Loucy (cell line): ENCODE measurements at regions not wholly inside any gene's neighbourhood (a gene's known extent, or its start where the extent isn't known, plus 50 kb on each side); places are given as distances from the start of the nearest gene placed in this dataset.

Experiments used
- H2AFZ ChIP-seq: fragments of 200-600 bp; sonication (generic); 2 replicates; pipeline ENCODE4 v1.6.0; 2016; ENCODE audit warnings: antibody characterized with exemption, mild to moderate bottlenecking, low read length, moderate library complexity
- H3F3A ChIP-seq: fragments of 200-600 bp; 2 replicates; pipeline ENCODE4 v1.6.0; 2016; ENCODE audit warnings: antibody characterized with exemption, low read depth, mild to moderate bottlenecking
- H3K27me3 ChIP-seq: fragments of 200-600 bp; sonication (generic); 2 replicates; pipeline ENCODE4 v1.6.1; 2014; ENCODE audit warnings: low read length, mild to moderate bottlenecking; ENCODE audit not compliant: insufficient read depth, poor library complexity, severe bottlenecking
- H3K36me3 ChIP-seq: fragments of 200-600 bp; sonication (generic); 2 replicates; pipeline ENCODE4 v1.6.1; 2016; ENCODE audit warnings: low read length; ENCODE audit not compliant: insufficient read depth
- H3K4me1 ChIP-seq: fragments of 200-600 bp; sonication (generic); 2 replicates; pipeline ENCODE4 v1.5.1; 2014; ENCODE audit warnings: low read length, mild to moderate bottlenecking; ENCODE audit not compliant: insufficient read depth, poor library complexity, severe bottlenecking
- H3K4me2 ChIP-seq: fragments of 200-600 bp; sonication (generic); 2 replicates; pipeline ENCODE4 v1.6.0; 2014; ENCODE audit warnings: antibody characterized with exemption, low read length, low read depth, mild to moderate bottlenecking; ENCODE audit not compliant: poor library complexity, severe bottlenecking
- H3K4me3 ChIP-seq: fragments of 200-600 bp; sonication (generic); 2 replicates; pipeline ENCODE4 v1.5.1; 2014; ENCODE audit warnings: low read length, mild to moderate bottlenecking, mixed read lengths; ENCODE audit not compliant: poor library complexity, severe bottlenecking
- H3K79me2 ChIP-seq: fragments of 200-600 bp; sonication (generic); 2 replicates; pipeline ENCODE4 v1.6.1; 2014; ENCODE audit warnings: low read length; ENCODE audit not compliant: insufficient read depth
- H3K9ac ChIP-seq: fragments of 200-600 bp; sonication (generic); 2 replicates; pipeline ENCODE4 v1.6.0; 2014; ENCODE audit warnings: mild to moderate bottlenecking, low read depth, low read length, moderate library complexity; ENCODE audit not compliant: poor library complexity, severe bottlenecking
- H3K9me2 ChIP-seq: fragments of 200-600 bp; sonication (generic); replicated peaks from 2 replicates; pipeline ENCODE4 v1.6.1; 2016; ENCODE audit warnings: low read depth, low read length, mixed read lengths
- H3K9me3 ChIP-seq: fragments of 200-600 bp; sonication (generic); 2 replicates; pipeline ENCODE4 v1.6.1; 2014; ENCODE audit warnings: mild to moderate bottlenecking, antibody characterized with exemption, low read length, low read depth; ENCODE audit not compliant: insufficient read depth
- H4K20me1 ChIP-seq: fragments of 200-600 bp; sonication (generic); 2 replicates; pipeline ENCODE4 v1.6.0; 2014; ENCODE audit warnings: antibody characterized with exemption, low read length, mild to moderate bottlenecking; ENCODE audit not compliant: insufficient read depth, poor library complexity, severe bottlenecking
- EZH2phosphoT487 ChIP-seq: fragments of 200-600 bp; IDR thresholded peaks from 2 replicates; pipeline ENCODE4 v1.6.1; 2018; ENCODE audit warnings: antibody characterized with exemption, mild to moderate bottlenecking, moderate library complexity, borderline replicate concordance
- TF ChIP-seq, protein P1 (sequence below): fragments of 200-600 bp; sonication (generic); conservative IDR thresholded peaks from 2 replicates; pipeline ENCODE4 v1.5.1; 2014; ENCODE audit warnings: mild to moderate bottlenecking, antibody characterized with exemption, low read length

DNA sequence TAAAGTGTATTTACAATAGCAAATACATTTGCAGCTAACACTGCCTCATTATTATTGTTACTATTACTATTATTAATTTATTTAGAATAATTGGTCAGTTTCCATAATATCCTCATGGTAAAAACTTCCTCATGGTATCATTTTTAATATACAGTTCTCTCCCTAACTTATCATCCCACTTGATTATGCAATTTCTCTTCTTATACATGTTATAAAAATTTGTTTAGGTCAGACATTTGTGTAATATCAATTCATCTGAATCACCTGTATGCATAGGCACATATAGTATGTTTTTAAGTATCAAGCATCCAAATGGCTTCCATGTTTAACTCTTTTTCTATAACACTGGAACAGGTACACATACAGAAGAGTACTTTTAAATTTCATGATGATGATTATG is 210.8 kb upstream of the STARD13 start:
- no peaks in the 10 kb centered on the region for H3K79me2 ChIP-seq
- no peaks in the 10 kb centered on the region for H3K9me2 ChIP-seq
- H3K4me2 ChIP-seq: no peak overlapping the region
- TF ChIP-seq, protein P1, sequence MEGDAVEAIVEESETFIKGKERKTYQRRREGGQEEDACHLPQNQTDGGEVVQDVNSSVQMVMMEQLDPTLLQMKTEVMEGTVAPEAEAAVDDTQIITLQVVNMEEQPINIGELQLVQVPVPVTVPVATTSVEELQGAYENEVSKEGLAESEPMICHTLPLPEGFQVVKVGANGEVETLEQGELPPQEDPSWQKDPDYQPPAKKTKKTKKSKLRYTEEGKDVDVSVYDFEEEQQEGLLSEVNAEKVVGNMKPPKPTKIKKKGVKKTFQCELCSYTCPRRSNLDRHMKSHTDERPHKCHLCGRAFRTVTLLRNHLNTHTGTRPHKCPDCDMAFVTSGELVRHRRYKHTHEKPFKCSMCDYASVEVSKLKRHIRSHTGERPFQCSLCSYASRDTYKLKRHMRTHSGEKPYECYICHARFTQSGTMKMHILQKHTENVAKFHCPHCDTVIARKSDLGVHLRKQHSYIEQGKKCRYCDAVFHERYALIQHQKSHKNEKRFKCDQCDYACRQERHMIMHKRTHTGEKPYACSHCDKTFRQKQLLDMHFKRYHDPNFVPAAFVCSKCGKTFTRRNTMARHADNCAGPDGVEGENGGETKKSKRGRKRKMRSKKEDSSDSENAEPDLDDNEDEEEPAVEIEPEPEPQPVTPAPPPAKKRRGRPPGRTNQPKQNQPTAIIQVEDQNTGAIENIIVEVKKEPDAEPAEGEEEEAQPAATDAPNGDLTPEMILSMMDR: no peak
- no peak for TF ChIP-seq EZH2phosphoT487
- H3K27me3 ChIP-seq: no peaks in the 10 kb centered on the region
- no peak overlapping the region for H2AFZ ChIP-seq
- H3K9me3 ChIP-seq: no peaks in the 10 kb centered on the region
- H3K4me3 ChIP-seq: no peak overlapping the region
- no peak overlapping the region for H3K9ac ChIP-seq
- H3K4me1 ChIP-seq: no peaks in the 10 kb centered on the region
- no peaks in the 10 kb centered on the region for H3F3A ChIP-seq
- no peaks in the 10 kb centered on the region for H4K20me1 ChIP-seq
- no peaks in the 10 kb centered on the region for H3K36me3 ChIP-seq

DNA sequence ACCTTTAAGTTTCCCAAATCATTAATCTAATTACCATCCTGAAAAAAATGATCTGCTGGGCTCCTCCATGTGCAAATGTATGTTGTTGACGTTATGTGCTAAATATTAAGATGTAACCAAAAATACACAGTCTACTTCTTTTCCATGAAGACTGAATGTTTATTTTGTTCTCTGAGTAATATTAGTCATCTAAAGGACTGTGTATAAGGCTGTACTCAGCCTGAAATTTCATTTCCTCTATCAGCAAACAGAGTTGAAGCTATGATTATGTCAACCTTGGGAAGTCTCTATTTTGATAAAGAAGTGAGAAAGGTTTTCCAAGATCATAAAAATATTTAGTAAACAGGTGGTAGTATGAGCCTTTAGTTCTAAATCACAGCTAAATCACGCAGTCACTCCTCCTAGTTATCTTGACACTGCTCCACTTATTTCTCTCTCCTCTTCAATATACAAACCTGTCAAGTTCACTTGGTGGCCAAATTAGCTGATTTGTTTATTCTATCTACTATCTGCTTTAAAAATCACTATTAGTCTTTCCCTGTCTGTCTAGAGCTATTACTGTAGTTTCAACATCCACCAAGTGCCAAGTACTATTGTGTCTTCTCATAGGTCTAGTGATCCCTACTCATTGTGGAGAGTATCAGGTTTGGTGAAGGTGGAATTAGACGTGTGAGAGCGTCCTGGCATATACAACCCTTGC is 211.7 kb upstream of the STARD13 start:
- Histone ChIP-seq H3K79me2 (no peaks in the 10 kb centered on the region), H3F3A (no peaks in the 10 kb centered on the region), H3K27me3 (no peaks in the 10 kb centered on the region), H4K20me1 (no peaks in the 10 kb centered on the region), H3K4me2 (no peak overlapping the region), H3K9ac (no peak overlapping the region), H2AFZ (no peak overlapping the region), H3K4me3 (no peak overlapping the region), H3K9me2 (no peaks in the 10 kb centered on the region), H3K9me3 (no peaks in the 10 kb centered on the region), H3K36me3 (no peaks in the 10 kb centered on the region), H3K4me1 (no peaks in the 10 kb centered on the region)
- TF ChIP-seq, protein P1: no peak
- no peak for TF ChIP-seq EZH2phosphoT487

DNA sequence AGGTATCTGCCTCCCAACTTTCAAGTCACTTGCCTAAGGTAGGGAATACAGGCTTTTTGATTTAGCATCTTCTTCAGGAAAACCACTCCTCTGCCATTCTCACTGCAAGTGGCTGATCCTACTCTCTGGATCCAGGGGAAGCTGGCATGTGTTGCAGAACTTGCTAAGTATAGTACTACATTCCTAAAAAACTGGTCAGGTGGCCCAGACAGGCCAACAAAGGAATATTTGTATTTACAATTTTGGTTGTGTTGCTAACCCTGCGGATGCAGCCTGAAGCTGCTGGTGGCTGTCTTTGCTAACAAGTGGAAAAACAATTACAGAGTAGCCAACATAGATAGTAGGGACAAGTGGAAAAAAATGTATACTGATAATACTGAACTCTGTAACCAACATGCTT is 222.5 kb upstream of the STARD13 start:
- Histone ChIP-seq H3K4me1 (no peaks in the 10 kb centered on the region), H3K27me3 (no peaks in the 10 kb centered on the region), H3K79me2 (no peaks in the 10 kb centered on the region), H3K9me2 (no peaks in the 10 kb centered on the region), H3K4me3 (no peak overlapping the region), H3K4me2 (no peak overlapping the region), H2AFZ (no peak overlapping the region), H3K9ac (no peak overlapping the region), H3K36me3 (no peaks in the 10 kb centered on the region), H3K9me3 (no peaks in the 10 kb centered on the region), H4K20me1 (no peaks in the 10 kb centered on the region), H3F3A (no peaks in the 10 kb centered on the region)
- TF ChIP-seq EZH2phosphoT487: no peak
- TF ChIP-seq, protein P1: no peak
